ENCODE measurements at regions not wholly inside any gene's neighbourhood (a gene's known extent, or its start where the extent isn't known, plus 50 kb on each side); places are given as distances from the start of the nearest gene placed in this dataset.
A peak's percentile ranks its signal among the peaks of the same experiment; 100 is the strongest.

GRCh38 chr9:31821583-31821982 lies 562.9 kb upstream of the ACO1 start:
- H4K91ac ChIP-seq (replicated peaks; ENCODE audit: insufficient read length, low read length), result no peak overlapping the region
- no peak overlapping the region for H3K18ac ChIP-seq (ENCODE audit: extremely low read depth, low read length)
- no peaks in the 10 kb centered on the region for H3K36me3 ChIP-seq (ENCODE audit: control insufficient read depth in 2 of 4, insufficient read depth in 4 of 4, low read length in 3 of 4)
- no peak overlapping the region for H3K56ac ChIP-seq (replicated peaks; ENCODE audit: insufficient read length, low read depth, low read length)
- H4K20me1 ChIP-seq (replicated peaks in 1 of 2; ENCODE audit: control insufficient read depth in 1 of 2, insufficient read depth in 2 of 2, low read length in 2 of 2), result no peaks in the 10 kb centered on the region
- H2BK20ac ChIP-seq (ENCODE audit: low read length), result no peak overlapping the region
- H3K79me2 ChIP-seq (ENCODE audit: control insufficient read depth in 1 of 2, insufficient read depth in 2 of 2, low read length in 2 of 2), result no peaks in the 10 kb centered on the region
- TF ChIP-seq TAF1 (IDR thresholded peaks at IDR 0.05; ENCODE audit: low read depth, low read length) (no peak), KDM1A (IDR thresholded peaks at IDR 0.05; ENCODE audit: borderline replicate concordance, low read length) (no peak), SIX5 (IDR thresholded peaks at IDR 0.05; ENCODE audit: low read depth, low read length) (no peak), GABPA (IDR thresholded peaks at IDR 0.05; ENCODE audit: borderline replicate concordance, insufficient read depth, low read length) (no peak), SP2 (IDR thresholded peaks at IDR 0.05; ENCODE audit: low read length) (no peak), CEBPB (IDR thresholded peaks at IDR 0.05; ENCODE audit: low read depth, low read length) (no peak), FOSL1 (IDR thresholded peaks at IDR 0.05; ENCODE audit: insufficient read depth, low read depth, low read length) (no peak), E2F6 (IDR thresholded peaks at IDR 0.05) (no peak), EZH2 (IDR thresholded peaks at IDR 0.05; ENCODE audit: low read depth, low read length, severe bottlenecking) (no peak), NRF1 (IDR thresholded peaks at IDR 0.05; ENCODE audit: low read depth, low read length) (no peak), POU5F1 (IDR thresholded peaks at IDR 0.05; ENCODE audit: low read depth, low read length) (no peak), CHD1 (IDR thresholded peaks at IDR 0.05; ENCODE audit: low read depth, low read length) (no peak), CTBP2 (IDR thresholded peaks at IDR 0.05; ENCODE audit: borderline replicate concordance, insufficient read depth, insufficient read length, low read length) (no peak), USF2 (IDR thresholded peaks at IDR 0.05; ENCODE audit: low read length) (no peak)
- no peak overlapping the region for H4K5ac ChIP-seq (ENCODE audit: insufficient read length, low read depth, low read length)
- no peak overlapping the region for H3K9ac ChIP-seq (replicated peaks in 1 of 4; ENCODE audit: extremely low read depth in 1 of 4, low read depth in 3 of 4, low read length in 3 of 4)
- ChIA-PET POLR2A (ENCODE audit: partially characterized antibody) (no interaction called here), CTCF (ENCODE audit: partially characterized antibody) (interaction anchor here (0.6 kb wide), 1 partner anchor 1988 kb away, joined by 3 read pairs; no protein-coding TSS in a partner anchor)
- peaks cover 9 to 10% of the 10 kb centered on the region in 2 experiments; a peak in 2 of 4 replicates for H3K9me3 ChIP-seq (ENCODE audit: insufficient read depth in 2 of 2, low read depth in 1 of 2, low read length in 1 of 2)
- no peak overlapping the region for H2BK12ac ChIP-seq (ENCODE audit: low read depth, low read length)
- H2BK120ac ChIP-seq (replicated peaks; ENCODE audit: low read depth, low read length), result no peak overlapping the region
- no peak overlapping the region for H3K27ac ChIP-seq (ENCODE audit: low read depth, low read length)
- no peak overlapping the region for H2BK15ac ChIP-seq (ENCODE audit: low read length)
- 78% methylated on average over 6 of the region's 6 CpGs; no CpG with 5 or more reads in 1 of the 2 experiments for WGBS, 2 experiments (ENCODE audit: extremely low coverage in 1 of 2, insufficient coverage in 1 of 2, insufficient read length in 1 of 2, insufficient replicate concordance in 2 of 2, low coverage in 1 of 2, low lambda C conversion rate in 2 of 2, missing lambda C conversion rate in 1 of 2)
- DNase-seq (ENCODE audit: low read depth in 1 of 2, low spot score in 2 of 2) (no peak), FAIRE-seq (no peak)
- H3K23ac ChIP-seq (ENCODE audit: insufficient read length), result no peak overlapping the region
- H4K8ac ChIP-seq (ENCODE audit: extremely low read depth, insufficient read depth, low read length), result peak overlapping the region; percentile 62; the same call in 1 of the 2 replicates
- H3K79me1 ChIP-seq (ENCODE audit: low read depth, low read length), result no peaks in the 10 kb centered on the region
- H2AFZ ChIP-seq (ENCODE audit: low read length), result no peak overlapping the region
- no peaks in the 10 kb centered on the region for H3K4me1 ChIP-seq (replicated peaks in 1 of 4; ENCODE audit: control insufficient read depth in 3 of 4, insufficient read depth in 4 of 4, low read length in 3 of 4)
- no peak overlapping the region for H3K4me3 ChIP-seq (ENCODE audit: extremely low read depth in 1 of 4, insufficient read depth in 2 of 4, low read depth in 3 of 4, low read length in 4 of 4)
- H2AK5ac ChIP-seq (ENCODE audit: low read depth, low read length), result no peak overlapping the region
- H3K4me2 ChIP-seq (ENCODE audit: insufficient read depth in 1 of 2, low read depth in 2 of 2, low read length in 2 of 2), result no peak overlapping the region
- H3K27me3 ChIP-seq (replicated peaks in 1 of 4; ENCODE audit: control insufficient read depth in 3 of 4, extremely low read depth in 1 of 4, insufficient read depth in 3 of 4, low read length in 3 of 4), result no peaks in the 10 kb centered on the region
- no peaks in the 10 kb centered on the region for H3K23me2 ChIP-seq (ENCODE audit: low read depth, low read length)
- no peak overlapping the region for H3K4ac ChIP-seq (replicated peaks; ENCODE audit: insufficient read length, low read depth, low read length)
- H3K14ac ChIP-seq (ENCODE audit: insufficient read length), result no peak overlapping the region
- H2BK5ac ChIP-seq (ENCODE audit: low read depth, low read length), result no peak overlapping the region
